OCI-LY7 (cell line): ENCODE measurements at regions not wholly inside any gene's neighbourhood (a gene's known extent, or its start where the extent isn't known, plus 50 kb on each side); places are given as distances from the start of the nearest gene placed in this dataset.

Source experiments
- CTCF ChIP-seq: fragments of 200-600 bp; sonication (generic); conservative IDR thresholded peaks from 2 replicates; pipeline ENCODE4 v1.5.1; 2014; ENCODE audit warnings: mild to moderate bottlenecking, antibody characterized with exemption, low read length, moderate library complexity, mixed read lengths
- EZH2phosphoT487 ChIP-seq: fragments of 200-600 bp; sonication (generic); IDR thresholded peaks from 2 replicates; pipeline ENCODE4 v1.6.1; 2018; ENCODE audit warnings: low read depth, borderline replicate concordance, mild to moderate bottlenecking, mixed run types, antibody characterized with exemption, low read length, moderate library complexity, mixed read lengths

- TF ChIP-seq CTCF (no peak), EZH2phosphoT487 (no peak)
Observed at GRCh38 chr3:144409319-144409718, 437.7 kb downstream of the DIPK2A start.
